SK-N-SH (cell line): ENCODE measurements at regions not wholly inside any gene's neighbourhood (a gene's known extent, or its start where the extent isn't known, plus 50 kb on each side); places are given as distances from the start of the nearest gene placed in this dataset.

Experiments
- CTCF ChIA-PET: fragments of 300-600, 350-600 bp; formaldehyde crosslinking; extraction: SDS; loops from one replicate; lab custom pipeline; 2021; lab: Yijun Ruan, JAX
- POLR2A ChIA-PET: fragments of 350-600 bp; sonication (Branson Sonifier 250); formaldehyde crosslinking; extraction: SDS; loops from one replicate; lab custom pipeline; 2020; ENCODE audit warnings: antibody characterized with exemption, inconsistent platforms; lab: Yijun Ruan, JAX
- DNase-seq: peaks from one replicate; pipeline ENCODE4 v3.0.0; 2012
- H2AFZ ChIP-seq: fragments of 200-600 bp; sonication (generic); 2 replicates; pipeline ENCODE4 v1.8.1; 2016; ENCODE audit warnings: antibody characterized with exemption, mild to moderate bottlenecking, low read depth
- H3F3A ChIP-seq: fragments of 200-600 bp; sonication (generic); replicated peaks from 2 replicates; pipeline ENCODE3; 2016; ENCODE audit warnings: antibody characterized with exemption, mild to moderate bottlenecking; ENCODE audit not compliant: insufficient read depth
- H3K27ac ChIP-seq, 2 experiments: fragments of 200-500 bp in 1 of 2; fragments of 200-600 bp in 1 of 2; sonication (Bioruptor generic) in 1 of 2; sonication (generic), shearing (Covaris generic) in 1 of 2; 2 replicates each; pipeline versions ENCODE4 v1.5.1 to v1.6.1; 2014 to 2016; ENCODE audit warnings: low read depth in 2 of 2, inconsistent platforms in 1 of 2, low read length in 1 of 2, mild to moderate bottlenecking in 1 of 2, mixed read lengths in 1 of 2
- H3K27me3 ChIP-seq: fragments of 200-600 bp; sonication (generic), shearing (Covaris generic); 2 replicates; pipeline ENCODE4 v1.6.1; 2016; ENCODE audit warnings: mixed run types; ENCODE audit not compliant: insufficient read depth
- H3K36me3 ChIP-seq, 2 experiments: fragments of 200-500 bp in 1 of 2; fragments of 200-600 bp in 1 of 2; sonication (Bioruptor generic) in 1 of 2; sonication (generic) in 1 of 2; replicated peaks in 1 of 2; 2 replicates each; pipeline versions ENCODE3 to v1.5.1; 2014 to 2016; ENCODE audit warnings: low read length in 1 of 2, mild to moderate bottlenecking in 1 of 2; ENCODE audit not compliant: insufficient read depth in 2 of 2, control insufficient read depth in 1 of 2
- H3K4me1 ChIP-seq, 2 experiments: fragments of 200-500 bp in 1 of 2; fragments of 200-600 bp in 1 of 2; sonication (Bioruptor generic) in 1 of 2; sonication (generic), shearing (Covaris generic) in 1 of 2; 2 replicates each; pipeline versions ENCODE4 v1.5.1 to v1.6.1; 2014 to 2016; ENCODE audit warnings: low read depth in 1 of 2, low read length in 1 of 2, mixed run types in 1 of 2; ENCODE audit not compliant: insufficient read depth in 2 of 2, control insufficient read depth in 1 of 2
- H3K4me2 ChIP-seq: fragments of 200-600 bp; sonication (generic), shearing (Covaris generic); 2 replicates; pipeline ENCODE4 v1.6.1; 2017; ENCODE audit warnings: mixed run types
- H3K4me3 ChIP-seq, 2 experiments: fragments of 200-500 bp in 1 of 2; fragments of 200-600 bp in 1 of 2; sonication (Bioruptor generic) in 1 of 2; sonication (generic), shearing (Covaris generic) in 1 of 2; 2 replicates each; pipeline versions ENCODE4 v1.5.1 to v1.8.1; 2014 to 2016; ENCODE audit warnings: low read depth in 2 of 2, inconsistent platforms in 1 of 2, low read length in 1 of 2, mild to moderate bottlenecking in 1 of 2, mixed read lengths in 1 of 2, moderate library complexity in 1 of 2
- H3K79me2 ChIP-seq: fragments of 200-600 bp; sonication (generic); 2 replicates; pipeline ENCODE4 v1.8.1; 2017; ENCODE audit warnings: mild to moderate bottlenecking; ENCODE audit not compliant: insufficient read depth
- H3K9ac ChIP-seq: fragments of 200-600 bp; sonication (generic); 2 replicates; pipeline ENCODE4 v1.6.1; 2017; ENCODE audit warnings: mixed run types
- H3K9me2 ChIP-seq: fragments of 200-600 bp; sonication (generic); 2 replicates; pipeline ENCODE4 v1.6.1; 2017; ENCODE audit warnings: mixed run types
- H3K9me3 ChIP-seq: fragments of 200-600 bp; sonication (generic); 2 replicates; pipeline ENCODE4 v1.6.1; 2017; ENCODE audit warnings: mixed run types, mild to moderate bottlenecking, moderate library complexity
- H4K20me1 ChIP-seq: fragments of 200-600 bp; sonication (generic); 2 replicates; pipeline ENCODE4 v1.6.1; 2017; ENCODE audit warnings: mild to moderate bottlenecking, mixed run types; ENCODE audit not compliant: insufficient read depth
- EP300 ChIP-seq, 2 experiments: IDR thresholded peaks; 2 replicates each; pipeline versions ENCODE4 v1.4.0 to v1.6.1; 2012; ENCODE audit warnings: borderline replicate concordance in 1 of 2, low read depth in 1 of 2, low read length in 1 of 2
- EZH2phosphoT487 ChIP-seq: fragments of 200-600 bp; sonication (generic); IDR thresholded peaks from 2 replicates; pipeline ENCODE4 v1.6.1; 2017; ENCODE audit warnings: low read depth, mixed run types, mild to moderate bottlenecking, antibody characterized with exemption, moderate library complexity, borderline replicate concordance
- FOSL2 ChIP-seq: IDR thresholded peaks from 2 replicates; pipeline ENCODE4 v1.4.0; 2012; ENCODE audit warnings: low read depth, mild to moderate bottlenecking, moderate library complexity, borderline replicate concordance
- GABPA ChIP-seq: IDR thresholded peaks from 2 replicates; pipeline ENCODE4 v1.4.0; 2012; ENCODE audit warnings: low read depth, mild to moderate bottlenecking
- JUND ChIP-seq: IDR thresholded peaks from 2 replicates; pipeline ENCODE4 v1.4.0; 2012
- MXI1 ChIP-seq: IDR thresholded peaks from 2 replicates; pipeline ENCODE4 v1.6.1; 2012; ENCODE audit warnings: mild to moderate bottlenecking, low read depth, low read length, improper control_type of control experiment
- NFIC ChIP-seq: IDR thresholded peaks from 2 replicates; pipeline ENCODE4 v1.4.0; 2012; ENCODE audit warnings: borderline replicate concordance
- RCOR1 ChIP-seq: fragments of 150-350 bp; IDR thresholded peaks from 2 replicates; pipeline ENCODE4 v1.6.1; 2017; ENCODE audit warnings: antibody characterized with exemption, low read length
- RXRA ChIP-seq: IDR thresholded peaks from 2 replicates; pipeline ENCODE4 v1.4.0; 2012; ENCODE audit warnings: low read depth, mild to moderate bottlenecking, borderline replicate concordance
- SIN3A ChIP-seq: IDR thresholded peaks from 2 replicates; pipeline ENCODE4 v1.6.1; 2012; ENCODE audit warnings: low read depth, mild to moderate bottlenecking, low read length, moderate library complexity, borderline replicate concordance
- SMC3 ChIP-seq: IDR thresholded peaks from 2 replicates; pipeline ENCODE4 v1.6.1; 2012; ENCODE audit warnings: low read depth, low read length, improper control_type of control experiment
- TCF12 ChIP-seq: IDR thresholded peaks from 2 replicates; pipeline ENCODE4 v1.4.0; 2012
- TEAD4 ChIP-seq: IDR thresholded peaks from 2 replicates; pipeline ENCODE4 v1.4.0; 2012; ENCODE audit warnings: mild to moderate bottlenecking, borderline replicate concordance; ENCODE audit not compliant: insufficient read depth
- YY1 ChIP-seq: IDR thresholded peaks from 2 replicates; pipeline ENCODE4 v1.4.0; 2012; ENCODE audit warnings: low read depth, mild to moderate bottlenecking
- WGBS: methylation state at CpG from one replicate; pipeline ENCODE4 v1.1.6; 2017; ENCODE audit warnings: low lambda C conversion rate; 5-methylcytosine and 5-hydroxymethylcytosine counted together
- TF ChIP-seq, protein P1 (sequence below): IDR thresholded peaks from 2 replicates; pipeline ENCODE4; 2012
- TF ChIP-seq, protein P2 (sequence below): fragments of 150-350 bp; IDR thresholded peaks from 2 replicates; pipeline ENCODE4 v1.6.1; 2016; ENCODE audit warnings: mild to moderate bottlenecking, low read depth, low read length
- TF ChIP-seq, protein P3 (sequence below): IDR thresholded peaks from 2 replicates; pipeline ENCODE4 v1.4.0; 2012; ENCODE audit warnings: low read depth, borderline replicate concordance
- TF ChIP-seq, protein P4 (sequence below): fragments of 150-350 bp; IDR thresholded peaks from 2 replicates; pipeline ENCODE4 v1.6.1; 2017; ENCODE audit warnings: antibody characterized with exemption, low read length, low read depth, borderline replicate concordance

DNA sequence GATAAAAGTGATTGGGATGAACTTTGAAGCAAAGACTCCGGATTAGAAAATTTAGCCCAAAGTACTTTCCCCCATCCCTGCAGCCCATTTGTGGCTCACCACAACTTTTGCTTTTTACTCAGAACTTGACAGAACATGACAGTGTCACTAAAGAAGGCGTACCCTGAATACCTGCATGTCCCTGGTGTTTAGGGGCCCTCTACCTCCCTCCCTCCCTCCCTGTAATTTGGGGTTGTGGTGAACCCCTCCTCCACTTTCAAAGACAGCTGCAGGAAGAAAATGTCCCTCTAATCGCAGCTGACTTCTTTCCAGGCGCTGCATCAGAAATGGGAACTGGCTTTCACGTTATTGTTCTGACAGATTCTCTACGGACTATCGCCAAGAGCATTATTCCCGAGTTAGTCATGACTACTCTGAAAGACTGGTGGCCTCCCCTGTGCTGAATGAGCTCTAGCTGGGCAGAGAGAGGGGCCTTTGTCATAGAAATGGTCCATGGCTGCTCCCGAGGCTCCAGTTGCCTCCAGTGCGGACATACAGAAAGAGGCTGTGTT, 93.2 kb upstream of the ARHGEF3 start:
- Histone ChIP-seq H3F3A (peaks cover 5% of the 10 kb centered on the region), H4K20me1 (no peaks in the 10 kb centered on the region), H3K4me3 (no peak overlapping the region; a peak in 1 of 4 replicates), H3K27me3 (no peaks in the 10 kb centered on the region), H3K4me2 (peak overlapping the region; percentile 52; the same call in 1 of the 2 replicates), H3K4me1 (peaks cover 0 to 17% of the 10 kb centered on the region in 2 experiments; a peak in 2 of 4 replicates), H2AFZ (no peak overlapping the region), H3K9me3 (no peaks in the 10 kb centered on the region), H3K9me2 (no peaks in the 10 kb centered on the region), H3K27ac (peak overlapping the region in 1 of 2 experiments; percentile 51; a peak in 1 of 4 replicates), H3K79me2 (no peaks in the 10 kb centered on the region), H3K36me3 (no peaks in the 10 kb centered on the region), H3K9ac (no peak overlapping the region)
- ChIA-PET CTCF (interaction anchor here (1.7 kb wide), 1 partner anchor 16 kb away, joined by 5 read pairs; no protein-coding TSS in a partner anchor), POLR2A (no interaction called here)
- no peak for DNase-seq
- 57% methylated on average over 10 of the region's 10 CpGs for WGBS
- TF ChIP-seq NFIC (peak; percentile 61), FOSL2 (peak; percentile 64; the same call in 1 of the 2 replicates), EP300 (IDR thresholded peaks at IDR 0.05; ENCODE audit: borderline replicate concordance in 1 of 2, low read depth in 1 of 2, low read length in 1 of 2) (peak in 1 of 2 experiments; percentile 48; a peak in 1 of 4 replicates), TEAD4 (no peak), TCF12 (peak; percentile 74), SIN3A (no peak), JUND (peak; percentile 64)
- TF ChIP-seq, protein P1, sequence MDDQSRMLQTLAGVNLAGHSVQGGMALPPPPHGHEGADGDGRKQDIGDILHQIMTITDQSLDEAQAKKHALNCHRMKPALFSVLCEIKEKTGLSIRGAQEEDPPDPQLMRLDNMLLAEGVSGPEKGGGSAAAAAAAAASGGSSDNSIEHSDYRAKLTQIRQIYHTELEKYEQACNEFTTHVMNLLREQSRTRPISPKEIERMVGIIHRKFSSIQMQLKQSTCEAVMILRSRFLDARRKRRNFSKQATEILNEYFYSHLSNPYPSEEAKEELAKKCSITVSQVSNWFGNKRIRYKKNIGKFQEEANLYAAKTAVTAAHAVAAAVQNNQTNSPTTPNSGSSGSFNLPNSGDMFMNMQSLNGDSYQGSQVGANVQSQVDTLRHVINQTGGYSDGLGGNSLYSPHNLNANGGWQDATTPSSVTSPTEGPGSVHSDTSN, result peak; percentile 79

DNA sequence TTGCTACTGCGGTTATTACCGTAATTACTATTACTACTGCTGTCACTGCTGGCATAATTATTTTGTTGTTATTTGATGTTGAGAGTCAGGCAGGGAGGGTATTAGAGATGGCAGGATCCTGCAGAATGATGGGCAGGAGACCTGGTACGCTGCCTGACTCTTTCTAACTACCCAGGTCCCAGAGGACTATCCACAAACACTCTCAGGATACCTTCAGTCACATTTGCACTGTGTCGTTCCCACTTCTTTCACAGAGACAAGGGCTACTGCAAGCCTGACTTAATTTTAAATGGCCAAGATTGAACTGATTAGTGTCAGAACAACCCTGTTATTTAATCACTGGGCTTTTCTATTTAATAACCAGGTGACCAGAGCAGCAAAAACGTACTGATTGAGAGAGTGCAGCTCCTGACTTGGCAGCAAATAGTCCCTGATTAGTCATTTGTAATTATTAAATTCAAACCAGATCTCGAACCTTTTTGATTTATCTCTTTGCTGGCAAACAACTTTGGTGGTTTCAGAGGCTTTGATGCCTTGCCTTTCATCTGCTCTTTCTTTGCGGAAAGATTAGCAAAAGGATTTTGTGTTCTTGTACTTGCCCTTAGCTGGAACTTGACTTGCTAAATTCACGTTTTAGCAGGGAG, 88.8 kb upstream of the ARHGEF3 start:
- CTCF ChIA-PET, result interaction anchor here (0.5 to 1.4 kb wide), 8 partner anchors 15 to 440 kb away, joined by 3 to 8 read pairs (median 4); no protein-coding TSS in a partner anchor
- Histone ChIP-seq H4K20me1 (no peaks in the 10 kb centered on the region), H3K9me2 (no peaks in the 10 kb centered on the region), H3K27ac (peak overlapping the region in 1 of 2 experiments; percentile 71; a peak in 2 of 4 replicates), H3K4me2 (peak overlapping the region; percentile 24; the same call in 1 of the 2 replicates), H2AFZ (no peak overlapping the region), H3K4me1 (peaks cover 0 to 32% of the 10 kb centered on the region in 2 experiments; a peak in 2 of 4 replicates), H3K79me2 (no peaks in the 10 kb centered on the region), H3K9me3 (no peaks in the 10 kb centered on the region), H3K27me3 (no peaks in the 10 kb centered on the region), H3F3A (peaks cover 3% of the 10 kb centered on the region), H3K4me3 (no peak overlapping the region; a peak in 1 of 4 replicates), H3K36me3 (no peaks in the 10 kb centered on the region), H3K9ac (no peak overlapping the region)
- WGBS, result 32% methylated on average over 8 of the region's 8 CpGs
- peak; percentile 69 for DNase-seq
- POLR2A ChIA-PET, result no interaction called here
- TF ChIP-seq EP300 (IDR thresholded peaks at IDR 0.05; ENCODE audit: borderline replicate concordance in 1 of 2, low read depth in 1 of 2, low read length in 1 of 2) (peak; percentile 63 to 99; a peak in 3 of 4 replicates), JUND (0 out of 2 replicates have a peak, but pooled peaks have one; percentile 14), MXI1 (no peak; the same call in 1 of the 2 replicates), RCOR1 (peak; percentile 98), RXRA (no peak), GABPA (no peak), FOSL2 (peak; percentile 16; the same call in 1 of the 2 replicates), SMC3 (no peak), YY1 (no peak), EZH2phosphoT487 (no peak), NFIC (peak; percentile 67)
- TF ChIP-seq, protein P1, result peak; percentile 68
- TF ChIP-seq, protein P2, sequence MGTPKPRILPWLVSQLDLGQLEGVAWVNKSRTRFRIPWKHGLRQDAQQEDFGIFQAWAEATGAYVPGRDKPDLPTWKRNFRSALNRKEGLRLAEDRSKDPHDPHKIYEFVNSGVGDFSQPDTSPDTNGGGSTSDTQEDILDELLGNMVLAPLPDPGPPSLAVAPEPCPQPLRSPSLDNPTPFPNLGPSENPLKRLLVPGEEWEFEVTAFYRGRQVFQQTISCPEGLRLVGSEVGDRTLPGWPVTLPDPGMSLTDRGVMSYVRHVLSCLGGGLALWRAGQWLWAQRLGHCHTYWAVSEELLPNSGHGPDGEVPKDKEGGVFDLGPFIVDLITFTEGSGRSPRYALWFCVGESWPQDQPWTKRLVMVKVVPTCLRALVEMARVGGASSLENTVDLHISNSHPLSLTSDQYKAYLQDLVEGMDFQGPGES, result no peak
- TF ChIP-seq, protein P3, sequence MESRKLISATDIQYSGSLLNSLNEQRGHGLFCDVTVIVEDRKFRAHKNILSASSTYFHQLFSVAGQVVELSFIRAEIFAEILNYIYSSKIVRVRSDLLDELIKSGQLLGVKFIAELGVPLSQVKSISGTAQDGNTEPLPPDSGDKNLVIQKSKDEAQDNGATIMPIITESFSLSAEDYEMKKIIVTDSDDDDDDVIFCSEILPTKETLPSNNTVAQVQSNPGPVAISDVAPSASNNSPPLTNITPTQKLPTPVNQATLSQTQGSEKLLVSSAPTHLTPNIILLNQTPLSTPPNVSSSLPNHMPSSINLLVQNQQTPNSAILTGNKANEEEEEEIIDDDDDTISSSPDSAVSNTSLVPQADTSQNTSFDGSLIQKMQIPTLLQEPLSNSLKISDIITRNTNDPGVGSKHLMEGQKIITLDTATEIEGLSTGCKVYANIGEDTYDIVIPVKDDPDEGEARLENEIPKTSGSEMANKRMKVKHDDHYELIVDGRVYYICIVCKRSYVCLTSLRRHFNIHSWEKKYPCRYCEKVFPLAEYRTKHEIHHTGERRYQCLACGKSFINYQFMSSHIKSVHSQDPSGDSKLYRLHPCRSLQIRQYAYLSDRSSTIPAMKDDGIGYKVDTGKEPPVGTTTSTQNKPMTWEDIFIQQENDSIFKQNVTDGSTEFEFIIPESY, result no peak
- TF ChIP-seq, protein P4, sequence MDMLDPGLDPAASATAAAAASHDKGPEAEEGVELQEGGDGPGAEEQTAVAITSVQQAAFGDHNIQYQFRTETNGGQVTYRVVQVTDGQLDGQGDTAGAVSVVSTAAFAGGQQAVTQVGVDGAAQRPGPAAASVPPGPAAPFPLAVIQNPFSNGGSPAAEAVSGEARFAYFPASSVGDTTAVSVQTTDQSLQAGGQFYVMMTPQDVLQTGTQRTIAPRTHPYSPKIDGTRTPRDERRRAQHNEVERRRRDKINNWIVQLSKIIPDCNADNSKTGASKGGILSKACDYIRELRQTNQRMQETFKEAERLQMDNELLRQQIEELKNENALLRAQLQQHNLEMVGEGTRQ, result no peak
